OCI-LY3 (cell line): ENCODE measurements at regions not wholly inside any gene's neighbourhood (a gene's known extent, or its start where the extent isn't known, plus 50 kb on each side); places are given as distances from the start of the nearest gene placed in this dataset.
"Not testable (repeated sequence)": the region's sequence is repeated elsewhere in the genome, so short reads cannot be mapped to it uniquely, and the experiment has no call there.

Experiments
- H2AFZ ChIP-seq: fragments of 200-600, 300-600 bp; shearing (Covaris generic); 2 replicates; pipeline ENCODE4 v1.6.0; 2014; ENCODE audit warnings: antibody characterized with exemption, low read depth, low read length
- H3K27ac ChIP-seq: fragments of 200-600, 300-600 bp; sonication (generic); 2 replicates; pipeline ENCODE4 v1.5.1; 2014; ENCODE audit warnings: mild to moderate bottlenecking, low read length, moderate library complexity, mixed read lengths
- H3K27me3 ChIP-seq: fragments of 200-600, 300-600 bp; sonication (generic); 2 replicates; pipeline ENCODE4 v1.6.1; 2014; ENCODE audit warnings: low read depth, low read length, mixed read lengths
- H3K36me3 ChIP-seq: fragments of 200-600, 300-600 bp; sonication (generic); replicated peaks from 2 replicates; pipeline ENCODE3; 2014; ENCODE audit warnings: low read depth, low read length, mixed read lengths
- H3K4me1 ChIP-seq: fragments of 300-600, 200-600 bp; sonication (generic); 2 replicates; pipeline ENCODE4 v1.6.1; 2014; ENCODE audit warnings: low read length, mixed read lengths
- H3K4me2 ChIP-seq: fragments of 200-600, 300-600 bp; sonication (generic); 2 replicates; pipeline ENCODE4 v1.6.1; 2014; ENCODE audit warnings: low read length, mixed read lengths
- H3K4me3 ChIP-seq: fragments of 300-600, 200-600 bp; sonication (generic); 2 replicates; pipeline ENCODE4 v1.5.1; 2014; ENCODE audit warnings: antibody characterized with exemption, mild to moderate bottlenecking, low read length, moderate library complexity
- H3K79me2 ChIP-seq: fragments of 300-600, 200-600 bp; shearing (Covaris generic); 2 replicates; pipeline ENCODE4 v1.6.1; 2014; ENCODE audit warnings: mild to moderate bottlenecking, low read length, mixed read lengths
- H3K9ac ChIP-seq: fragments of 300-600, 200-600 bp; shearing (Covaris generic); 2 replicates; pipeline ENCODE4 v1.6.0; 2014; ENCODE audit warnings: mild to moderate bottlenecking, low read length, moderate library complexity
- H3K9me3 ChIP-seq: fragments of 200-600, 300-600 bp; shearing (Covaris generic); 2 replicates; pipeline ENCODE4 v1.6.1; 2014; ENCODE audit warnings: low read length, mixed read lengths; ENCODE audit not compliant: insufficient read depth
- H4K20me1 ChIP-seq: fragments of 200-600, 300-600 bp; sonication (generic); 2 replicates; pipeline ENCODE4 v1.6.1; 2016; ENCODE audit warnings: low read length, mixed read lengths; ENCODE audit not compliant: insufficient read depth
- EZH2phosphoT487 ChIP-seq: fragments of 200-600 bp; shearing (Covaris generic); IDR thresholded peaks from 2 replicates; pipeline ENCODE4 v1.6.1; 2018; ENCODE audit warnings: antibody characterized with exemption, mixed run types, low read depth
- TF ChIP-seq, protein P1 (sequence below): fragments of 200-600, 300-600 bp; sonication (generic); IDR thresholded peaks from 2 replicates; pipeline ENCODE4 v1.5.1; 2014; ENCODE audit warnings: antibody characterized with exemption, low read length, low read depth

DNA sequence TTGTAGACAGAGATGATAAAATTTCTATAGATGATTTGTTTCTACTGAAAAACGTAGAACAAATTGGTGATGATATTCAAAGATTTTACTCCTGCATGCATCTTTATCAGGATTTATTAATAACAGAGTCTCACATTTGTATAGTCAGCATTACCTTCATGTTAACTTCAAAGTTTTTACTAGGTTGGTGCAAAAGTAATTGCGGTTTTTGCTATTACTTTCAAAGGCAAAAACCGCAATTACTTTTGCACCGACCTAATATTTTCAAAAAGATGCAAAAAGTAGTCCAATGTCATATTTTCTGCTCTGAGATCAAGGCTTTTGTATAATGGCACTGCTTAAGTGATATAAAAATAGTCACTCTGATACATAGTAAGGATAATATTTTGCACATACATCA is 536.4 kb upstream of the ADGRL3 start:
- H3K27ac ChIP-seq = no peak overlapping the region
- H3K27me3 ChIP-seq = no peaks in the 10 kb centered on the region
- H3K4me2 ChIP-seq = no peak overlapping the region
- no peak overlapping the region for H3K4me3 ChIP-seq
- no peak overlapping the region for H3K9ac ChIP-seq
- no peaks in the 10 kb centered on the region for H3K9me3 ChIP-seq
- no peaks in the 10 kb centered on the region for H3K36me3 ChIP-seq
- H4K20me1 ChIP-seq = no peaks in the 10 kb centered on the region
- no peak for TF ChIP-seq EZH2phosphoT487
- TF ChIP-seq, protein P1, sequence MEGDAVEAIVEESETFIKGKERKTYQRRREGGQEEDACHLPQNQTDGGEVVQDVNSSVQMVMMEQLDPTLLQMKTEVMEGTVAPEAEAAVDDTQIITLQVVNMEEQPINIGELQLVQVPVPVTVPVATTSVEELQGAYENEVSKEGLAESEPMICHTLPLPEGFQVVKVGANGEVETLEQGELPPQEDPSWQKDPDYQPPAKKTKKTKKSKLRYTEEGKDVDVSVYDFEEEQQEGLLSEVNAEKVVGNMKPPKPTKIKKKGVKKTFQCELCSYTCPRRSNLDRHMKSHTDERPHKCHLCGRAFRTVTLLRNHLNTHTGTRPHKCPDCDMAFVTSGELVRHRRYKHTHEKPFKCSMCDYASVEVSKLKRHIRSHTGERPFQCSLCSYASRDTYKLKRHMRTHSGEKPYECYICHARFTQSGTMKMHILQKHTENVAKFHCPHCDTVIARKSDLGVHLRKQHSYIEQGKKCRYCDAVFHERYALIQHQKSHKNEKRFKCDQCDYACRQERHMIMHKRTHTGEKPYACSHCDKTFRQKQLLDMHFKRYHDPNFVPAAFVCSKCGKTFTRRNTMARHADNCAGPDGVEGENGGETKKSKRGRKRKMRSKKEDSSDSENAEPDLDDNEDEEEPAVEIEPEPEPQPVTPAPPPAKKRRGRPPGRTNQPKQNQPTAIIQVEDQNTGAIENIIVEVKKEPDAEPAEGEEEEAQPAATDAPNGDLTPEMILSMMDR = no peak
- H3K79me2 ChIP-seq = no peaks in the 10 kb centered on the region
- H2AFZ ChIP-seq = no peak overlapping the region
- H3K4me1 ChIP-seq = no peaks in the 10 kb centered on the region

DNA sequence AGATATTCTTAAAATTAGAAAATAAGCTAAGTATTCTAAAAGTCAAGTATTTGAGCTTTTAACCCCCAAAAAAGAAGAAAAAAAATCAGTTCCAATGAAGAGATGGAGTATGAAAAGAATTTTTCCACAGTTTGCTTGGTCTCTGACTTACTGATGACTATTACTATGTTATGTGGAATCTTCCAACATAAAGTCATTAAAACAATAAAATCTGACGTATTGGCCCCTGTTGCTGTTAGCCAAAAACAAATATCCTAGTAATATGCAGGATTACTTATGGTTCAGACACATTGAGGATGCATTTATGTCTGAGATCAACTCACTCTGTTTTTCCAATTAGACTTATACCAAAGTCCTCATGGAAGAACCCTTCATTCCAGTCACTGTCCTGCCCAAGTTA is 517.2 kb upstream of the ADGRL3 start:
- Histone ChIP-seq H3K4me3 (no peak overlapping the region), H3K9ac (no peak overlapping the region), H2AFZ (no peak overlapping the region), H4K20me1 (no peaks in the 10 kb centered on the region), H3K4me1 (no peaks in the 10 kb centered on the region), H3K79me2 (no peaks in the 10 kb centered on the region), H3K36me3 (no peaks in the 10 kb centered on the region), H3K27me3 (no peaks in the 10 kb centered on the region), H3K9me3 (no peaks in the 10 kb centered on the region), H3K4me2 (no peak overlapping the region), H3K27ac (no peak overlapping the region)
- TF ChIP-seq EZH2phosphoT487 = no peak

DNA sequence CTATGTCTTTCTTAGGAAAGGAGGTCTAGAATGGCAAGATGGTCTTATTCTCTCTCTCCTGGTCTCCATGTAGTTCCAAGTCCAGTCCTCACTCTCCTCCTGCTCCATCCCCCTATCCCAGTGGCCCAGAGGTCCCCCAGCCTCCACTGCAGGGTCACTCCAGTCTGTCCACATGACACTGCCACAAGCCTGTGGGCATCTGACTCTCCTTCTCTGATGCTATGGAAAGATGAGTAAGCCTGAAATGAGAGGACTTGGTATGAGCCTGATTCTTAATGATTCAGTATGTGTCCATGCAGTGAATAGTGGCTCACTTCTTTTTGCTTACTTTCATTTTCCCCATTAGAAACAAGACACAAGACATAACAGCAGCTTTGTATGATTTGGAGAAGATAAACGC is 516.8 kb upstream of the ADGRL3 start:
- Histone ChIP-seq H3K79me2 (no peaks in the 10 kb centered on the region), H3K9me3 (no peaks in the 10 kb centered on the region), H4K20me1 (no peaks in the 10 kb centered on the region), H3K27me3 (no peaks in the 10 kb centered on the region), H3K36me3 (no peaks in the 10 kb centered on the region), H3K27ac (no peak overlapping the region), H2AFZ (no peak overlapping the region), H3K4me3 (no peak overlapping the region), H3K4me2 (no peak overlapping the region), H3K4me1 (no peaks in the 10 kb centered on the region), H3K9ac (no peak overlapping the region)
- TF ChIP-seq, protein P1 = no peak
- TF ChIP-seq EZH2phosphoT487 = no peak

DNA sequence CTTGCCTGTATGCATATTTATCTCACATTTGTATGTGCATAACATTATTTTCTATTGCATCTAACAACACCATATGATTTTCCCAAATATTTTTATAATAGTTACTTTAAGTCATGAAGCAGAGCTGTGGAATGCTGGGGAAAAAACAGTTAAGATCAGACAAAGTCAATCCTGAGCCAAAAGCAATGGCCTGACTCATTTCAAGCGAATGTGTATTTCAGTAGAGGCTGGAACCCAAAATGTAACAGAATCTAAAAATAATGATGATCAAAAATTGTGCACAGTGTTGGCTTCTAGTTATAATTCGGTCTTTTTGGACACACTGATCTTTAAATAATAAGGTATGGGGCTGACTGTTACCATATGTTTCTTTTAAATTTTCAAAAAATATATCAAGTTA is 516.2 kb upstream of the ADGRL3 start:
- H3K9me3 ChIP-seq = no peaks in the 10 kb centered on the region
- no peak overlapping the region for H2AFZ ChIP-seq
- H3K79me2 ChIP-seq = no peaks in the 10 kb centered on the region
- H3K4me1 ChIP-seq = no peaks in the 10 kb centered on the region
- no peaks in the 10 kb centered on the region for H3K27me3 ChIP-seq
- H3K9ac ChIP-seq = no peak overlapping the region
- no peaks in the 10 kb centered on the region for H4K20me1 ChIP-seq
- no peak overlapping the region for H3K4me3 ChIP-seq
- H3K27ac ChIP-seq = no peak overlapping the region
- H3K4me2 ChIP-seq = no peak overlapping the region
- no peaks in the 10 kb centered on the region for H3K36me3 ChIP-seq
- TF ChIP-seq EZH2phosphoT487 = no peak
- TF ChIP-seq, protein P1 = no peak

DNA sequence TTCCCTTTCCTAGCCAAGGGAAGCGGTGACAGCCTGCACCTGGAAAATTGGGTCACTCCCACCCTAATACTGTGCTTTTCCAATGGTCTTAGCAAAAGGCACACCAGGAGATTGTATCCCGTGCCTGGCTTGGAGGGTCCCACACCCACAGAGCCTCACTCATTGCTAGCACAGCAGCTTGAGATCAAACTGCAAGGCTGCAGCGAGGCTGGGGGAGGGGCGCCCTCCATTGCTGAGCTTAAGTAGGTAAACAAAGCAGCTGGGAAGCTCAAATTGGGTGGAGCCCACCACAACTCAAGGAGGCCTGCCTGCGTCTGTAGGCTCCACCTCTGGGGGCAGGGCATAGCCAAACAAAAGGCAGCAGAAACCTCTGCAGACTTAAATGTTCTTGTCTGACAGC is 504.1 kb upstream of the ADGRL3 start:
- not testable (repeated sequence) for H3K9ac ChIP-seq, H3K36me3 ChIP-seq, H3K4me3 ChIP-seq, H2AFZ ChIP-seq, H3K79me2 ChIP-seq, H3K4me1 ChIP-seq, H4K20me1 ChIP-seq, H3K4me2 ChIP-seq, H3K9me3 ChIP-seq, H3K27me3 ChIP-seq, H3K27ac ChIP-seq
